HFF-Myc (cell line): ENCODE measurements at regions not wholly inside any gene's neighbourhood (a gene's known extent, or its start where the extent isn't known, plus 50 kb on each side); places are given as distances from the start of the nearest gene placed in this dataset.

Experiments used
- DNase-seq: peaks from one replicate; pipeline ENCODE4 v3.0.0-alpha.2; 2011; ENCODE audit warnings: low read depth; ENCODE audit errors: extremely low read depth
- H3K4me3 ChIP-seq: replicated peaks from 2 replicates; pipeline ENCODE4 v1.5.1; 2011; ENCODE audit warnings: low read depth, mild to moderate bottlenecking, control low read depth, low read length
- TF ChIP-seq, protein P1 (sequence below): IDR thresholded peaks from 2 replicates; pipeline ENCODE4 v1.5.1; 2012; ENCODE audit warnings: mild to moderate bottlenecking, low read depth, low read length, control low read depth; ENCODE audit errors: missing control alignments

DNA sequence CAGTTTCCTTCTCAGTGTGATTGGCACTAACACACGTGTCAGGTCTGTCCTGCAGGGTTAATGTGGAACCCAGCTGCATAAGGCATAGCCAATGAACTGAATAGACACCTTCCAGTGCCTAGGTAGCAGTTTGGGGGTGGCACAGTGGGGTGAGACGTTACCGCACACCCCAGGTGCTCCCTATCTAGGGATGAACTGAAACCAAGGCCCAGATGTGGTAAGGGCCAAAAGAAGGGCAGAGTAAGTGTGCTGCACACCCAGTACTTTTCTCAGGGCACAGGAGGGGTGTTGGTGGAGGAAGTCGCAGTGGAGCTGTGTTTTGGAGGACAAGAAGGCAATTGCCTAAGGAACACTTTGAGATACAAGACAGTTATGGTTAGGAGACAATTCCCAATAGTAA, 317.9 kb upstream of the TSHZ3 start:
- no peak overlapping the region for H3K4me3 ChIP-seq
- no peak for DNase-seq
- TF ChIP-seq, protein P1, sequence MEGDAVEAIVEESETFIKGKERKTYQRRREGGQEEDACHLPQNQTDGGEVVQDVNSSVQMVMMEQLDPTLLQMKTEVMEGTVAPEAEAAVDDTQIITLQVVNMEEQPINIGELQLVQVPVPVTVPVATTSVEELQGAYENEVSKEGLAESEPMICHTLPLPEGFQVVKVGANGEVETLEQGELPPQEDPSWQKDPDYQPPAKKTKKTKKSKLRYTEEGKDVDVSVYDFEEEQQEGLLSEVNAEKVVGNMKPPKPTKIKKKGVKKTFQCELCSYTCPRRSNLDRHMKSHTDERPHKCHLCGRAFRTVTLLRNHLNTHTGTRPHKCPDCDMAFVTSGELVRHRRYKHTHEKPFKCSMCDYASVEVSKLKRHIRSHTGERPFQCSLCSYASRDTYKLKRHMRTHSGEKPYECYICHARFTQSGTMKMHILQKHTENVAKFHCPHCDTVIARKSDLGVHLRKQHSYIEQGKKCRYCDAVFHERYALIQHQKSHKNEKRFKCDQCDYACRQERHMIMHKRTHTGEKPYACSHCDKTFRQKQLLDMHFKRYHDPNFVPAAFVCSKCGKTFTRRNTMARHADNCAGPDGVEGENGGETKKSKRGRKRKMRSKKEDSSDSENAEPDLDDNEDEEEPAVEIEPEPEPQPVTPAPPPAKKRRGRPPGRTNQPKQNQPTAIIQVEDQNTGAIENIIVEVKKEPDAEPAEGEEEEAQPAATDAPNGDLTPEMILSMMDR, result no peak

DNA sequence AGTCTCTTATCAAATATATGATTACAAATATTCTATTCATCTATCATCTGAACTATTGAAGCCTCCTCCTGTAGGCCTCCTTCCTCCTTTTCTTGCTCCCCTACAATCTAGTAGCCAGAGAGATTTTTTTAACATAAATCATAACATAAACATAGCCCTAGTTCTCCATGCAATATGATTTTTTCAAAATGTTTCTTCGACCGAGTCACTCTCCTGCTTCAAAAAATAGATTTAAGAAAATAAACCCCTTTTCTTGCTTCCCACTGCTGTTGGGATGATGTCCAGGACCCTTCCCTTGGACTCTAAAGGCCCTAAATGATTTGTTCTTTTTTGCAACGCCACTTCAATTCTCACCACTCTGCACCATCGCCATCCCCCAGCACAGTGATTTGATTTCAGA, 319.7 kb upstream of the TSHZ3 start:
- no peak for DNase-seq
- TF ChIP-seq, protein P1, result no peak
- no peak overlapping the region for H3K4me3 ChIP-seq

DNA sequence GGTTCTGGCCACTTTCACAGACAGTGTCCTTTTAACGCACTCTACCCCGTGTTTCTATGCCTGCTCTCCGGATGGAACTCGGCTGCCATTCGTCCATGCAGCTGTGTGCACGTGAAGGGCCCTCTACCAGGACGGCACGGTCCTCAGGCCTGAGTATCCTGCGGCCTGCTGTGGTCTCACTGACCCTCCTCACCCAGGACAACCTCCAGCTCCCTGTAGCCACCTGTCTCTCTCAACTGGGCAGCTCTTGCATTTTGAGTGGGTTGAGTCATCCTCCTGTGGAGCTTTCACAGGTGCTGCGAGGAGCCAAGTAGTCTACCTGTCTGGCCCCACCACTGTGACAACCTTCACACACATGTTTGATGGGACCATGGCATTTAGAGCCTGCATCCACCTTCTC, 321.7 kb upstream of the TSHZ3 start:
- TF ChIP-seq, protein P1, result no peak
- no peak for DNase-seq
- no peak overlapping the region for H3K4me3 ChIP-seq

DNA sequence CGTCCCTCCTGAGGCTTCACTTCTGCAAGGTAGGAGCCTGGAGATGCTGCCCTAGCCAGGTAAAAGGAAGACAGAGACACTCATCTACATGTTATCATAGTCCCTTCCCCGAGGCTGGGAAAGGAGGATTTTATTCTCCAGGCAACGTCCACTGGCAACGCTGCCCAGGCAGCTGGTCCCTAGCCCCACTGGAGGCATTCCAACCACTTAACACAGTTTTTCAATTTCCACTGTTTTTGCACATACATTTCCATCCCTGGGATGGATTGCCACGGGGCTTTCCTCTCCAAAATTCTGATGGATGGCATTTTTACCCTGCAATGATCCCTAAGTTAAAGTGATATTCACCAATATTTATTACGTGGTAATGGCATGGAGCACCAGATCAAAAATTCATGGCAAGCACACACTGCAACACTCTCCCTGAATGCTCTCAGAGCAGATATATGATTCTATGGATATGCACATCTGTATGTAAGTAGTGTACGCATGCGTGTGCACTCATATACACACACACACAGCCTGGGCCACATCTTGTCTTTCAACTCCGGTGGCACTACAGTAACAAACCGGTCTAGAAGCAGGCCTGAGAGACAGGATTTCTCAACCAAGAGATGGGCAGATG, 322.3 kb upstream of the TSHZ3 start:
- no peak overlapping the region for H3K4me3 ChIP-seq
- DNase-seq, result no peak
- TF ChIP-seq, protein P1, result no peak

DNA sequence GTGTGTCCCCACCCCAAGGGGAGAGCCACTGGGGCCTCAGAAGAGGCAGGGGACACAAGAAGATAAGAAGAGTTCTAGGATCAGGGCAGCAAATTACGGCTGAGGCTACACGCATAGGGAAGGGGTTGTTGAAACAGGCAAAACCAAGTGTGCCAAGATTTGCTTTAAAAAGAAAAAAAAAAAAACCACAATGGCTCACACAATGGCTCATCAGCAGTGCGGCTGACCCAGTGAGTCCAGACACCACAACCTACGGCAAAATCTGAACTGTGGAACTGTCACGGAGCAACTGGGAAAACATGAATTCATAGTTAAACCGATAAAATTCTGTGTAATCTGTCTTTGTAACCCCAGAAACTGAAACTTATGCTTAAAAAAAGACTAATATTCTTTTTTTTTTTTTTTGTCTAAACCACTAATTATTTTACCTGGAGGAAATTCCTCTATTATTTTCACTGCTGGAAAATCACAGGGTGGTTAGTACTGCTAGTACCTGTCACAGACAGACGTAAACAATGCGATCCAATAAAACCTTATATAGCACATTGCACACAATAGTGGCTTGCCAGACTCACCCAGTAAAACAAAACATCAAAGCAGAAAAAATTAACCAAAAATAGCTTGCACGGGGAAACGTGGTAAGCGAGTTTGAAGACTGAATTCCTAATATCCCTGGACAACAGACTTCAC, 325.4 kb upstream of the TSHZ3 start:
- TF ChIP-seq, protein P1, result no peak
- no peak for DNase-seq
- no peak overlapping the region for H3K4me3 ChIP-seq

DNA sequence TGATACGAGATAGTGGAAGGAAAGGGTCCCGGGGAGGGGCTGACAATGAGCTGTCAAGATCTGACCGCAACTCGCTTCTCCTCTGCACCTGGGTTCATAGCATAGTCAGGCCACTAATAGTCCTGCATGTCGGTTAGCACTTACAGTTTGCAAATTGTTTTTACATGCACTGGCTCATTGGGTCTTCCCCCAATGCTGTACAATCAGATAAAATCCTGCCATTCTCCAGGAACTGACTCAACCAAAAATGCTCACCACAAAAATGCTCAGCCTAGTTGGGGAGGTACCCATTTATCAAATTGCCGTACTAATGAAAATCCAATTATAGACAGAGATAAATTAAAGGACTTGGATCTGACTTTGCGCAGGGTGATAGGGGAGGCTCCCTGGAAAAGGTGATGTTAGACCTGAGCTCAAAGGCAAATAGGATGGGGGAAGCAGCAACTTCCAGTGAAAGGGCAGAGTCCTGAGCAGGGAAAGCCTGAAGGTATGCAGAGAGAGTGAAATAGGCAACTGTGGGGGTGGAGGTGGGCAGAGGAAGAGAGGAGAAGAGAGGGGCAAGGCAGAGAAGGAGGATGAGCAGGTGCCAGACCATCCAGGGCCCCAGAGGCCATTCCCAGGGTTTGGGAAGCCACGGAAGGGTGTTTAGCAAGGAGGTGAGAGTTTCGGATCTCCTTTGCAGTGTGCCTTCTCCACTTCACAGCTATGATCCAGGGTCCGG, 326.1 kb upstream of the TSHZ3 start:
- no peak overlapping the region for H3K4me3 ChIP-seq
- TF ChIP-seq, protein P1, result no peak
- DNase-seq, result no peak
